Endothelial cell of umbilical vein (primary cell): ENCODE measurements at regions not wholly inside any gene's neighbourhood (a gene's known extent, or its start where the extent isn't known, plus 50 kb on each side); places are given as distances from the start of the nearest gene placed in this dataset.

ENCODE experiments used
- BruUV-seq: library from RNA; stranded (reverse); fragments of 400-500 nt; replicated peaks from 2 replicates; lab custom pipeline; 2021; lab: Mats Ljungman, UMichigan
- CTCF ChIA-PET: fragments of 300-600, 350-600 bp; sonication (Branson Sonifier 250); formaldehyde crosslinking; loops from one replicate; lab custom pipeline; 2021; ENCODE audit warnings: antibody characterized with exemption, inconsistent platforms; lab: Charles Lee
- POLR2A ChIA-PET: fragments of 300-600, 350-600 bp; sonication (Branson Sonifier 250); formaldehyde crosslinking; loops from one replicate; lab custom pipeline; 2021; ENCODE audit warnings: antibody characterized with exemption, inconsistent platforms; lab: Charles Lee
- DNase-seq: peaks from one replicate; pipeline ENCODE4 v3.0.0-alpha.2; 2011; ENCODE audit warnings: low read depth, low spot score
- FAIRE-seq: peaks from 2 replicates; lab custom pipeline; 2011; peaks lifted over from hg19 to GRCh38; lab: Jason Lieb, UNC
- H2AFZ ChIP-seq: 2 replicates; pipeline ENCODE4 v1.6.0; 2012; ENCODE audit warnings: low read depth, low read length, control low read depth, inconsistent platforms
- H3K27ac ChIP-seq: 2 replicates; pipeline ENCODE4 v1.5.1; 2011; ENCODE audit warnings: low read depth, mild to moderate bottlenecking, control low read depth, low read length, moderate library complexity; ENCODE audit not compliant: insufficient read depth
- H3K27me3 ChIP-seq, 2 experiments: 2 replicates each; pipeline versions ENCODE4 v1.6.0 to v1.6.1; 2011; ENCODE audit warnings: low read length in 2 of 2, mixed read lengths in 1 of 2; ENCODE audit not compliant: control insufficient read depth in 2 of 2, insufficient read depth in 2 of 2
- H3K36me3 ChIP-seq, 2 experiments: 2 replicates in 1 of 2; 3 replicates in 1 of 2; pipeline ENCODE4 v1.5.1; 2011; ENCODE audit warnings: low read length in 2 of 2, mild to moderate bottlenecking in 1 of 2, moderate library complexity in 1 of 2; ENCODE audit not compliant: control insufficient read depth in 2 of 2, insufficient read depth in 2 of 2; ENCODE audit errors: extremely low read depth in 1 of 2
- H3K4me1 ChIP-seq: 3 replicates; pipeline ENCODE4 v1.5.1; 2011; ENCODE audit warnings: mild to moderate bottlenecking, low read length; ENCODE audit not compliant: control insufficient read depth, insufficient read depth; ENCODE audit errors: extremely low read depth
- H3K4me2 ChIP-seq: 2 replicates; pipeline ENCODE4 v1.6.1; 2011; ENCODE audit warnings: low read length, control low read depth, mixed read lengths; ENCODE audit not compliant: insufficient read depth
- H3K4me3 ChIP-seq, 3 experiments: fragments of 200-600 bp in 1 of 3; sonication (generic), shearing (Covaris generic) in 1 of 3; replicated peaks in 1 of 3; 2 replicates each; pipeline ENCODE4 v1.5.1; 2011 to 2016; ENCODE audit warnings: control low read depth in 3 of 3, low read length in 3 of 3, mild to moderate bottlenecking in 2 of 3, inconsistent platforms in 1 of 3, low read depth in 1 of 3, moderate library complexity in 1 of 3; ENCODE audit not compliant: insufficient read depth in 1 of 3
- H3K79me2 ChIP-seq: 2 replicates; pipeline ENCODE4 v1.6.0; 2012; ENCODE audit warnings: low read length, inconsistent platforms; ENCODE audit not compliant: control insufficient read depth, insufficient read depth
- H3K9ac ChIP-seq: replicated peaks from 2 replicates; pipeline ENCODE3; 2011; ENCODE audit warnings: low read length, control low read depth; ENCODE audit not compliant: insufficient read depth; ENCODE audit errors: extremely low read depth
- H3K9me1 ChIP-seq: replicated peaks from 3 replicates; pipeline ENCODE4 v1.6.0; 2011; ENCODE audit warnings: mild to moderate bottlenecking, low read length; ENCODE audit not compliant: control insufficient read depth, insufficient read depth; ENCODE audit errors: extremely low read depth
- H3K9me3 ChIP-seq: replicated peaks from 2 replicates; pipeline ENCODE4 v1.5.1; 2012; ENCODE audit warnings: low read length, inconsistent platforms; ENCODE audit not compliant: control insufficient read depth, insufficient read depth
- H4K20me1 ChIP-seq: replicated peaks from 2 replicates; pipeline ENCODE3; 2011; ENCODE audit warnings: mild to moderate bottlenecking, low read length; ENCODE audit not compliant: control insufficient read depth, insufficient read depth; ENCODE audit errors: extremely low read depth
- CTCF ChIP-seq, 2 donors: IDR thresholded peaks; 1 replicate in 1 of 2; 2 replicates in 1 of 2; pipeline ENCODE4 v1.5.1; 2011; ENCODE audit warnings: low read length in 2 of 2, mild to moderate bottlenecking in 2 of 2, moderate library complexity in 2 of 2, control low read depth in 1 of 2, inconsistent platforms in 1 of 2, low read depth in 1 of 2; ENCODE audit not compliant: insufficient read depth in 1 of 2; ENCODE audit errors: extremely low read depth in 1 of 2
- EZH2 ChIP-seq: IDR thresholded peaks from 2 replicates; pipeline ENCODE4 v1.6.1; 2012; ENCODE audit warnings: borderline replicate concordance, low read depth, mild to moderate bottlenecking, moderate library complexity, low read length, inconsistent platforms; ENCODE audit not compliant: severe bottlenecking
- FOS ChIP-seq: IDR thresholded peaks from 2 replicates; pipeline ENCODE4 v1.6.1; 2011; ENCODE audit warnings: mild to moderate bottlenecking, low read length, moderate library complexity, borderline replicate concordance; ENCODE audit not compliant: insufficient read depth
- GATA2 ChIP-seq: IDR thresholded peaks from 2 replicates; pipeline ENCODE4 v1.7.0; 2011; ENCODE audit warnings: low read depth, mild to moderate bottlenecking, moderate library complexity, mixed read lengths, low read length; ENCODE audit not compliant: insufficient read length, insufficient read depth
- JUN ChIP-seq: IDR thresholded peaks from 2 replicates; pipeline ENCODE4 v1.6.1; 2011; ENCODE audit warnings: borderline replicate concordance, low read depth; ENCODE audit not compliant: insufficient read length, insufficient read depth
- MYC ChIP-seq: IDR thresholded peaks from one replicate; pipeline ENCODE4 v1.6.1; 2011; ENCODE audit warnings: mild to moderate bottlenecking, low read depth, low read length
- POLR2A ChIP-seq: IDR thresholded peaks from 2 replicates; pipeline ENCODE4 v1.6.1; 2012; ENCODE audit warnings: low read depth, mild to moderate bottlenecking, control low read depth, low read length
- POLR2AphosphoS5 ChIP-seq: IDR thresholded peaks from 2 replicates; pipeline ENCODE4 v1.6.1; 2012; ENCODE audit warnings: low read depth, mild to moderate bottlenecking, control low read depth, low read length, moderate library complexity; ENCODE audit not compliant: insufficient read depth
- dilution Hi-C: fragments of 300-500 bp; cut with MboI; formaldehyde crosslinking; loops from one replicate; pipeline ENCODE4 v1.15.0; 2019; ENCODE audit warnings: low sequenced_read_pairs; ENCODE audit not compliant: extremely low pct_ligation_motif_present
- intact Hi-C: fragments of 100-400 bp; cut with micrococcal nuclease; formaldehyde crosslinking; loops from one replicate; pipeline ENCODE4 v1.10.0; 2022
- TF ChIP-seq, protein P1 (sequence below): IDR thresholded peaks from 2 replicates; pipeline ENCODE4 v1.6.1; 2011; ENCODE audit not compliant: insufficient read depth, insufficient read length

DNA sequence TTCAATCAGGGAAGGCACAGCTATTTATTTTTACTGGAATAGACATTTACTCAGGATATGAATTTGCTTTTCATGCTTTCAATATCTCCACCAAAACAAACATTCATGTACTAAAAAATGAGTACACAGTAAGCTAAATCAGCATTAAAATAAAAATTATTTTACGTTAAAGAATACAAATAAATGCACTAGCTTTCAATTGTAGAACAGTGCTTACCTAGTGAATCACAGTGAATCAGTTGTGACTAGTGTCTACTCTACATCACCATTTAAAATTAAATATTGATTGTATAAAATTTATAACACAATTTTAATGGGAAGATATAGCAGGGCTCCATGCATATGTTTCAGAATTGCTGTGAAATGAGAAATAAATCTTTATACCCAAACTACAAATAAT is 929.6 kb upstream of the ATXN8OS start:
- H3K4me2 ChIP-seq: no peak overlapping the region
- no peaks in the 10 kb centered on the region for H3K27me3 ChIP-seq
- no peaks in the 10 kb centered on the region for H4K20me1 ChIP-seq
- H3K36me3 ChIP-seq: no peaks in the 10 kb centered on the region
- intact Hi-C loops: no loop called here
- dilution Hi-C loops: no loop called here
- H3K4me1 ChIP-seq: no peaks in the 10 kb centered on the region
- H3K9ac ChIP-seq: no peak overlapping the region
- ChIA-PET CTCF (no interaction called here), POLR2A (no interaction called here)
- no peaks in the 10 kb centered on the region for H3K9me1 ChIP-seq
- TF ChIP-seq EZH2: no peak
- TF ChIP-seq MYC: no peak
- no peak for TF ChIP-seq JUN
- no peak for TF ChIP-seq POLR2A
- TF ChIP-seq CTCF (IDR thresholded peaks at IDR 0.05; ENCODE audit: extremely low read depth in 1 of 2, insufficient read depth in 1 of 2, low read depth in 1 of 2, low read length in 2 of 2): no peak
- no peak for TF ChIP-seq GATA2
- no peaks in the 10 kb centered on the region for H3K79me2 ChIP-seq
- DNase-seq (no peak), FAIRE-seq (no peak)
- no peak overlapping the region for H3K4me3 ChIP-seq
- no peak overlapping the region for H3K27ac ChIP-seq
- H3K9me3 ChIP-seq: no peaks in the 10 kb centered on the region
- no TSS peak for BruUV-seq
- H2AFZ ChIP-seq: no peak overlapping the region

GRCh38 chr13:69168436-69168835 is 939.2 kb upstream of the ATXN8OS start:
- ChIA-PET POLR2A (no interaction called here), CTCF (no interaction called here)
- Histone ChIP-seq H4K20me1 (no peaks in the 10 kb centered on the region), H3K9me3 (no peaks in the 10 kb centered on the region), H3K9me1 (no peaks in the 10 kb centered on the region), H3K4me2 (no peak overlapping the region), H3K27me3 (no peaks in the 10 kb centered on the region), H3K4me3 (no peak overlapping the region), H3K27ac (no peak overlapping the region), H3K79me2 (no peaks in the 10 kb centered on the region), H3K36me3 (no peaks in the 10 kb centered on the region), H3K9ac (no peak overlapping the region), H3K4me1 (no peaks in the 10 kb centered on the region), H2AFZ (no peak overlapping the region)
- dilution Hi-C loops (no loop called here), intact Hi-C loops (no loop called here)
- FAIRE-seq: no peak
- no peak for DNase-seq
- no TSS peak for BruUV-seq
- no peak for TF ChIP-seq FOS
- TF ChIP-seq EZH2: no peak
- TF ChIP-seq CTCF (IDR thresholded peaks at IDR 0.05; ENCODE audit: extremely low read depth in 1 of 2, insufficient read depth in 1 of 2, low read depth in 1 of 2, low read length in 2 of 2): no peak
- no peak for TF ChIP-seq POLR2AphosphoS5
- TF ChIP-seq POLR2A: no peak
- no peak for TF ChIP-seq MYC
- TF ChIP-seq GATA2: no peak
- TF ChIP-seq, protein P1, sequence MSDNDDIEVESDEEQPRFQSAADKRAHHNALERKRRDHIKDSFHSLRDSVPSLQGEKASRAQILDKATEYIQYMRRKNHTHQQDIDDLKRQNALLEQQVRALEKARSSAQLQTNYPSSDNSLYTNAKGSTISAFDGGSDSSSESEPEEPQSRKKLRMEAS: no peak
- TF ChIP-seq JUN: no peak
